Glutamatergic neuron (in vitro differentiated cells): ENCODE measurements at regions not wholly inside any gene's neighbourhood (a gene's known extent, or its start where the extent isn't known, plus 50 kb on each side); places are given as distances from the start of the nearest gene placed in this dataset.

Experiments used
- DNase-seq: peaks from one replicate; pipeline ENCODE4 v3.0.0; 2022
- H3K27ac Mint-ChIP-seq: one replicate; pipeline ENCODE4 v1.8.0; 2020; ENCODE audit warnings: mild to moderate bottlenecking, mixed read lengths, inconsistent platforms; ENCODE audit not compliant: unreplicated experiment
- H3K27me3 Mint-ChIP-seq: one replicate; pipeline ENCODE4 v1.8.0; 2020; ENCODE audit warnings: mild to moderate bottlenecking, moderate library complexity, mixed read lengths, inconsistent platforms; ENCODE audit not compliant: unreplicated experiment
- H3K36me3 Mint-ChIP-seq: one replicate; pipeline ENCODE4 v1.8.0; 2020; ENCODE audit warnings: mild to moderate bottlenecking, mixed read lengths, inconsistent platforms; ENCODE audit not compliant: unreplicated experiment
- H3K4me1 Mint-ChIP-seq: one replicate; pipeline ENCODE4 v1.8.0; 2020; ENCODE audit warnings: mild to moderate bottlenecking, low read depth, mixed read lengths, inconsistent platforms; ENCODE audit not compliant: unreplicated experiment
- H3K4me3 Mint-ChIP-seq: one replicate; pipeline ENCODE4 v1.8.0; 2020; ENCODE audit warnings: mild to moderate bottlenecking, mixed read lengths, inconsistent platforms; ENCODE audit not compliant: unreplicated experiment
- H3K9me3 Mint-ChIP-seq: one replicate; pipeline ENCODE4 v1.8.0; 2020; ENCODE audit warnings: mild to moderate bottlenecking, moderate library complexity, mixed read lengths, inconsistent platforms; ENCODE audit not compliant: unreplicated experiment
- TF ChIP-seq, protein P1 (sequence below): fragments of 200-600 bp; sonication (generic); IDR thresholded peaks from one replicate; pipeline ENCODE4 v1.5.0; 2021; ENCODE audit not compliant: partially characterized antibody, unreplicated experiment

GRCh38 chr1:29914936-29915335, 678.6 kb downstream of the PTPRU start:
- no peak overlapping the region for H3K4me3 Mint-ChIP-seq
- TF ChIP-seq, protein P1, sequence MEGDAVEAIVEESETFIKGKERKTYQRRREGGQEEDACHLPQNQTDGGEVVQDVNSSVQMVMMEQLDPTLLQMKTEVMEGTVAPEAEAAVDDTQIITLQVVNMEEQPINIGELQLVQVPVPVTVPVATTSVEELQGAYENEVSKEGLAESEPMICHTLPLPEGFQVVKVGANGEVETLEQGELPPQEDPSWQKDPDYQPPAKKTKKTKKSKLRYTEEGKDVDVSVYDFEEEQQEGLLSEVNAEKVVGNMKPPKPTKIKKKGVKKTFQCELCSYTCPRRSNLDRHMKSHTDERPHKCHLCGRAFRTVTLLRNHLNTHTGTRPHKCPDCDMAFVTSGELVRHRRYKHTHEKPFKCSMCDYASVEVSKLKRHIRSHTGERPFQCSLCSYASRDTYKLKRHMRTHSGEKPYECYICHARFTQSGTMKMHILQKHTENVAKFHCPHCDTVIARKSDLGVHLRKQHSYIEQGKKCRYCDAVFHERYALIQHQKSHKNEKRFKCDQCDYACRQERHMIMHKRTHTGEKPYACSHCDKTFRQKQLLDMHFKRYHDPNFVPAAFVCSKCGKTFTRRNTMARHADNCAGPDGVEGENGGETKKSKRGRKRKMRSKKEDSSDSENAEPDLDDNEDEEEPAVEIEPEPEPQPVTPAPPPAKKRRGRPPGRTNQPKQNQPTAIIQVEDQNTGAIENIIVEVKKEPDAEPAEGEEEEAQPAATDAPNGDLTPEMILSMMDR: no peak
- DNase-seq: no peak
- H3K9me3 Mint-ChIP-seq: peaks cover 2% of the 10 kb centered on the region
- H3K27me3 Mint-ChIP-seq: peaks cover 5% of the 10 kb centered on the region
- no peak overlapping the region for H3K27ac Mint-ChIP-seq
- H3K36me3 Mint-ChIP-seq: no peaks in the 10 kb centered on the region
- H3K4me1 Mint-ChIP-seq: no peaks in the 10 kb centered on the region

- Mint-ChIP-seq H3K9me3 (peaks cover 2% of the 10 kb centered on the region), H3K27ac (no peak overlapping the region), H3K27me3 (peaks cover 4% of the 10 kb centered on the region), H3K36me3 (no peaks in the 10 kb centered on the region), H3K4me3 (no peak overlapping the region), H3K4me1 (no peaks in the 10 kb centered on the region)
- TF ChIP-seq, protein P1: no peak
- DNase-seq: no peak
These were observed 676.1 kb downstream of the PTPRU start for GRCh38 chr1:29912425-29912824.

DNA sequence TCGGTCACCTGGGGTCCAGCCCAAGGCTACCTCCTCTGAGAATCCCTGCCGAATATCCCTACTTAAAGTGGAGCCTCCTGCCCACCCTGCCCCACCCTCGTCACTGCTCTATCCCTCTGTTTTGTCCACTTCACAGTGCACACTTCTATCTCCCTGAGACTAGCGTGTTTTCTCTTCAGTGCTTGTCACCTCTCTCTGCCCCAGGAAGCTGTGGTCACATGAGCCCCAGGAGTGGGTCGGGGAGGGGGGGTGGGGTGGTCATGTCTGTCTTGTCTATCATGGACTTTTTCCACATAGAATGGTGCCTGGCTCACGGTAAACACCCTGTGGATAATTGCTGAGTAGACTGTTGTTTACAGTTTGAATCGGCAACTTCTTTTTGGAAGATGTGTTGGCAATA, 673.6 kb downstream of the PTPRU start:
- no peak for DNase-seq
- Mint-ChIP-seq H3K27ac (no peak overlapping the region), H3K27me3 (peaks cover 4% of the 10 kb centered on the region), H3K9me3 (peaks cover 4% of the 10 kb centered on the region), H3K36me3 (no peaks in the 10 kb centered on the region), H3K4me3 (no peak overlapping the region), H3K4me1 (no peaks in the 10 kb centered on the region)
- TF ChIP-seq, protein P1: no peak

DNA sequence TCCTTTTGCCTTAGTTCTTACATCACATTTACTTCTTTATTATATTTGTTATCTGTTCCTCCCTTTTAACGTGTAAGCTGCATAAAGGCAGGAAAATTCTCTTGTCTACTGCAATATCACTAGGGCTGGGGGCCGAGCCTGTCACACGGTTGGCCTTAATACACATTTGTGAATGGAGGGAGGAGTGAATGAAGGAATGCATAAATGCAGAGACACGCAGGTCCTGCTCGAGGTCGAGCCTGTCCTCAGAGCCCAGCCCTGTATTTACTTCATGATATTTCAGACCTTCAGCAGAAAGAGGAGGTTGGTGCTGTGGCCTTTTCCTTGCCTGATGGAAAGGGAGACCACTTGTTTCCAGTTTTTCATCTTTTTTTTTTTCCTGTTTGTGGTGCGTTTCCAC, 671.3 kb downstream of the PTPRU start:
- H3K4me3 Mint-ChIP-seq: no peak overlapping the region
- H3K36me3 Mint-ChIP-seq: no peaks in the 10 kb centered on the region
- H3K4me1 Mint-ChIP-seq: peaks cover under 1% of the 10 kb centered on the region
- H3K27me3 Mint-ChIP-seq: peaks cover 4% of the 10 kb centered on the region
- no peak for DNase-seq
- TF ChIP-seq, protein P1: no peak
- H3K27ac Mint-ChIP-seq: no peak overlapping the region
- peaks cover 6% of the 10 kb centered on the region for H3K9me3 Mint-ChIP-seq

DNA sequence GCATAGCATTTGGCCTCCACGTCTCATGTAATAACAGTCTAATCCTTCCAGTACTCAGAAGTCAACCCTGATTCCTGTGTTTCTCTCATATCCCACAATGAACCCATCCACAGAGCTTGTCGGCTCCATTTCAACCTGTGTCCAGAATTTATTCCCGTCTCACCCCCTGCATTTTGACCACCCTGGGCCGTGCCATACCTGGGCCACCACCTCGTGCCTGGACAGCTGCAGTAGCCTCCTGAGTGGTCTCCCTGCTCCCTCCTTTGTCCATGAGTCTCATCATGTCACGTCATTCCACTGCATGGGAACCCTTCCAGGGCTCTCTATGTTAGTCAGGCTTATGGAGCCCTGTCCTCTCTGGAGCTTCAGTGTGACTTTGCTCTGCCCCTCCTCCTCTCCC, 670.6 kb downstream of the PTPRU start:
- Mint-ChIP-seq H3K9me3 (peaks cover 5% of the 10 kb centered on the region), H3K36me3 (no peaks in the 10 kb centered on the region), H3K4me3 (no peak overlapping the region), H3K27me3 (peaks cover 4% of the 10 kb centered on the region), H3K27ac (no peak overlapping the region), H3K4me1 (peaks cover 2% of the 10 kb centered on the region)
- DNase-seq: no peak
- TF ChIP-seq, protein P1: no peak
